ENCODE measurements at regions not wholly inside any gene's neighbourhood (a gene's known extent, or its start where the extent isn't known, plus 50 kb on each side); places are given as distances from the start of the nearest gene placed in this dataset.

DNA sequence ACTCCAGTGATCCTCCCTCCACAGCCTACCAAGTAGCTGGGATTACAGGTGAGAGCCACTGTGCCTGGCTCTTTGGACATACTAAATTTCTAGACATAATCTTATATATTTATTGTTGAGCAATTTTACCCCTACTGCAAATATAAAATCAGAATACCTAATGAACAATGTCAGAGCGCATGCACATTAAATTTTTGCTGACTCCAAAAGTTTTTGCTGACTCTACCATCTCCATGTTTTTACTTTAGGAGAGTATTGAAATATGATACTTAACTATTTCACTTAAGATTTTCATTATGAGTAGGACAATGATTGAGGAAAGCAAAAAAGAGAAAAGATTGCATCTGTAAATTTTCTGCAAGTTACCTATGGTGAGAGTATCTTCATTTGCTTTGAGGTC is 402.3 kb downstream of the LRRC70 start:
- DNase-seq = no peak

DNA sequence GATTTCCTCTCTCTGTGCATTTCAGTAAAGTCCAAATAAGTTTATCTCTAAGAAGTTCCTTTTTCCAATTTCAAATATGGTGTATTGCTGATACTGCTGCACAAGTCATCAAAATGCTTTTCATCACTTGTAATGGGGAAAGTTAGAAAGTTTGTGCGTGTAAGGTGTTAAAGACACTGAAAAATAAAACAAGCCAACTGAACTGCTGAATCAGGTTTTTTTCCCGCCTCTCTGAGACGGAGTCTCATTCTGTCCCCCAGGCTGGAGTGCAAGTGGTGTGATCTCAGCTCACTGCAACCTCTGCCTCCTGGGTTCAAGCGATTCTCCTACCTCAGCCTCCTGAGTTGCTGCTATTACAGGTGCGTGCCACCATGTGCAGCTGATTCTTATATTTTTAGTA is 400.9 kb downstream of the LRRC70 start:
- DNase-seq = no peak

DNA sequence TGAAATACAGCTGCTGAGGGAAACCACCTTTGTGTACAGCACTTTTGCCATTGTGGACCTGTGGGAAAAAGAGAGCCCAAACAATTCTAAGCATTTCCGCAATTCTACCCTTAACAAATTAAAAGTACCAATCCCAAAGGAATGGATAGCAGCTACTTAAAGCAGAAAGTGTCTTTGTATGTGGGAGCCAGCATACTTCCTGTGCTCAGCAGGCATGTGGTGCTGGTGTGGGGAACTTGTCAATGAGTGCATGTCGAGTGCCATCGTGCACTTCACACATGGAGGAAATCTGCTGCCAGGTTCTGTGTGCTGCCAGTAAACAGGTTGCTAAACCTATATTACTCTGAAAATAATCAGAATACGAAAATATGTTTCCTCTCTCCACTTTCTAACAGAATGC is 399.0 kb downstream of the LRRC70 start:
- no peak for DNase-seq

DNA sequence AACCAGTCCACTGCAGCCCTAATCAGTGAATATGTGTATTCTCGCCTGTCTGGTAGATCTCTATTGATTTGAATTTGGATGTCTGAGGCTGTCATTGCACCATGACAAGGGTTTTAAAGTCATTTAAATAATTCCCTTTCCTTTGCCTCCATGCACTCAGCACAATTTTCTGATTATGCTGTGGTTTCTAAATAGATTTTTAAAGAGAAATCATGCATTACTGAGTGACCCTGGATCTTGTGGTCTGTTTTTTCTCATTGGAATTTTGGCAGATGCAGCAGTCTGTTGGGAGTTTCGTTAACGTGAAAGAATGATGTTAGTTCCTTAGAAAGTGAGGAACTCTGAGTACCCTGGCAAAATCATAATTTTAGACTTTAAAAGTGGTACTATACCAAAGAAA is 396.0 kb downstream of the LRRC70 start:
- DNase-seq = peak; percentile 5 to 67 (median 40)

DNA sequence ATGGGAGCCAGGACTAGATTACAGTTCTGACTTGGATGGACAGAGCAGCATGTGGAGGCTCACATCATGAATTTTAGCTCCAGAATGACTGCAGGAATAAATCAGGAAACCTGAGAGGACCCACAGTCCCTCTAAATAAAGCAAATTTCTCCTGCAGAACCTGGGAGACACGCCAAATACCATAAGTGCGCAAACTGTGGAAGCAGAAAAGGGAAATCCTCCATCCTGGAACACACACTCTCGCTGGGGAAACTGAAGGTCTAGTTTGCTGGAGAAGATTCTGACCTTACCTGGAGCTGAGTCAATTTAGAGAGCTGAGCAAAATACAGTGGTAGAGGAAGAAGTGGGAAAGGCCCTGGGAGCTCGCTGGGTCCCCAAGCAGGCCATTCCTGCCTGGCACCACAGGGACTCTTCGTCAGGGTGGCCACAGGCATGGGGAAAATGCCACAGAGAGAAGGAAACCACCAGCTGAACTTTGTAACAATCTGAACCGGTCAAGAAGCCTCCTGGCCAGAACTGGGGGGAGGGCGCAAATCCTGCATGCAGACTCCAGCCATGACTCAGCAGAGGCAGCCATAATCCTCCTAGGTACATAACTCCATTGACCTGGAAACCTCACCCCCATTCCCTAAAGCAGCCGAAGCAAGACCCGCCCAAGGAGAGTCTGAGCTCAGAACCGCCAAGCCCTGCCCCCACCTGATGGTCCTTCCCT is 390.9 kb downstream of the LRRC70 start:
- peak; percentile 5 to 61 (median 37) for DNase-seq

DNA sequence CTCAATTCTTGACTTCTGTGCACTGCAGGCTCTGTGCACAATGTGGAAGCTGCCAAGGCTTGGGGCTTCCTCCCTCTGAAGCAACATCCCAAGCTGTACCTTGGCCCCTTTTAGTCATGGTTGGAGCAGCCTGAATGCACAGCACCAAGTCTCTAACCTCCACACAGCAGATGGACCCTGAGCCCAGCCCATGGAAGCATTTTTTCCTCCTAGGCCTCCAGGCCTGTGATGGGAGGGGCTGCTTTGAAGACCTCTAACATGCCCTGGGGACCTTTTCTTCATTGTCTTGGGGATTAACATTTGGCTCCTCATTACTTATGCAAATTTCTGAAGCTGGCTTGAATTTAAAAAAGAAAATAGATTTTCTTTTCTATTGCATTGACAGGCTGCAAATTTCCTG is 385.8 kb downstream of the LRRC70 start:
- DNase-seq = no peak

DNA sequence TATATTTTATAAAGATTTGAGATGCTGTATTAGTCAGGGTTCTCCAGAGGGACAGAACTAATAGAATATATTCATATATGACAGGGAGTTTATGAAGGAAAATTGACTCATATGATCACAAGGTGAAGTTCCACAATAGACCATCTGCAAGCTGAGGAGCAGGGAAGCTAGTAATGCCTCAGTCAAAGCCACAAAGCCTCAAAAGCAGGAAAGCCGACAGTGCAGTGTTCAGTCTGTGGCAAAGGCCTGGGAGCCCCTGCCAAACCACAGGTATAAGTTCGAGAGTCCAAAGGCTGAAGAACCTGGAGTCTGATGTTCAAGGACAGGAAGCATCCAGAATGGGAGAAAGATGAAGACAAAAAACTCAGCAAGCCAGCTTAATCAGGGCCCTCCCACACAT is 382.2 kb downstream of the LRRC70 start:
- DNase-seq = no peak

DNA sequence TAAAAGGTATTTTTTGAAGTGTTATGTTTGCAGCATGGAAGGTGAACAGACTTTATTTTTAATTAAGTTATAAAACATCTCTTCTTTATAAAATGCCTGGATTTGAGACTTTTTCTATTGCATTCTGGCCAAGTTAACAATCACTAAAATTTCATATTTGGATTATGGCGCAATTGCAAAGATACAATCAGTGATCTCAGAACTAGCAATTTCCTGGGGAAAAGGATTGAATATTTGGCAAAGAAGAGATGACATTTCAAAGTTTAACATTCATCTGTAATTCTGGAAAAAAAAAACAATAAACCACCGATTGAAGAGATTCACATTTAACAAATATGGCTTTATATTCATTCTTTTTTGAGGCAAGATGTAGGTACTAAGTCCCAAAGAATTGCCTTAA is 378.0 kb downstream of the LRRC70 start:
- DNase-seq = no peak

DNA sequence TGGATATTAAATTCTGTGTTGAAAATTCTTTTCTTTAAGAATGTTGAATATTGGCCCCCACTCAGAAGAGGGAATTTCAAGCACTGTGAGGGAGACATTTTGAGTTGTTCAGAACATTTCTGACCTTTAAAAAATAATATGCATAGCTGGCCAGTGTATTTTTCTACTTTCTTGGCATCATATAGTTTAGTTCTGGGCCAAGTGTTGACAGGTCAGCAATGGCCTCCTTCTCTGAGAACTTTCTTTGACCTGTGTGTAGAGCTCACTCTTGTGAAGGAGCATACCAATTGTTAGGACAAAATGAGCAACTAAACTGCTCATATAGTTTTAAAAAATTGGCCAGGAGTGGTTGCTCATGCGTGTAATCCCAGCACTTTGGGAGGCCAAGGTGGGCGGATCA is 376.0 kb downstream of the LRRC70 start:
- DNase-seq = no peak

DNA sequence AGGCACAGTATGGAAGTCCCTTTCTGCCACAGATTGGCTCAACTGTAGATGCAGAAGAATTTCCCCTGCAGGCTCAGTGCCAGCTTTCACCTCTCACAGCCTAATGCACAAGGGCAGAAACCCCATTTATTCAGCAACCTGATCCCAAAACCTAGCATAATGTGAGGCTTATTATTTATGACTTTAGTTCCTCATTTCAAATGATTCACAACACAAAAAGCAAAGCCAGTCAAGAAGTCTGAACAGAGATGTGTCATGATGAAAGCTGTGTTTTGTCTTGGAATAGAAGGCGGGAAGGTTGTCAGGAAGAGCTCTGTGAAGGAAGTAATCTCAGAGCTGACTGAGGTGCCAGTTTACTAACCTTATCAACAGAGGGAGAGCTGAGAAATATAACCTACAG is 369.7 kb downstream of the LRRC70 start:
- peak in 1 of 3 donors; percentile 17 for DNase-seq

DNA sequence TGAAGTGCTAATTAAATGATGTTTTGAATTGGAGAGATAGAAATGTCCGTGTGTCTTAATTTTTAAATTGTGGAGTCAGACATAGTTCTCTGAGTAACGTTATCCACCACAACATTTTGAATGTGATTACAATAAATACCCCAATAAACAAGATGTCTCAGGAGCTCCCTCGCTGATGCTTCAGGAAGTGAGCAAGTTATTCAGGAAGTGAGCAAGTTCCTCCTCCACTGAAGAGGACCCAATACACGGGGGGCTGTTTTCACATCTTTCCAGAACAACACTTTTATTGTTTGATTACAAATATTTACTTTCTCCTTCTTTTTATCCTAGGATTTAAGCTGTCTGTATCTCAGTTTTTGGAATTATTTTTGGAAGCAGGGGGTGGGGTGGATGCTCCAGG is 363.8 kb downstream of the LRRC70 start:
- no peak for DNase-seq

DNA sequence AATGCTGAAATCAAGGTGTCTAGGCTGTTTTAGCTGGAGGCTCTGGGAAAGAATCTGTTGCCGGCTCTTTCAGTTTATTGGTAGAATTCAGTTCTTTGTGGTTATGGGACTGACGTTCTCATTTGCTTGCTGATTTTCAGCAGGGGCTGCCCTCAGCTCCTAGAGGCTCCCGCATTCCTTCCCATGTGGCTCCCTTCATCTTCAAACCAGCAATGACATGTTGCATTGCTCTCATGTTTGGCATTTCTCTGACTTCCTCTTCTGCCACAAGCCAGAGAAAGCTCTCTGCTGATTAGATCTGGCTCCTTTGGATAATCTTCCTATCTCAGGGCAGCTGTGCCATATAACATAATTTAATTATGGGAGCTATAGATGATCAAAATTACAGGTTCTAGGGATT is 360.3 kb downstream of the LRRC70 start:
- DNase-seq = no peak

DNA sequence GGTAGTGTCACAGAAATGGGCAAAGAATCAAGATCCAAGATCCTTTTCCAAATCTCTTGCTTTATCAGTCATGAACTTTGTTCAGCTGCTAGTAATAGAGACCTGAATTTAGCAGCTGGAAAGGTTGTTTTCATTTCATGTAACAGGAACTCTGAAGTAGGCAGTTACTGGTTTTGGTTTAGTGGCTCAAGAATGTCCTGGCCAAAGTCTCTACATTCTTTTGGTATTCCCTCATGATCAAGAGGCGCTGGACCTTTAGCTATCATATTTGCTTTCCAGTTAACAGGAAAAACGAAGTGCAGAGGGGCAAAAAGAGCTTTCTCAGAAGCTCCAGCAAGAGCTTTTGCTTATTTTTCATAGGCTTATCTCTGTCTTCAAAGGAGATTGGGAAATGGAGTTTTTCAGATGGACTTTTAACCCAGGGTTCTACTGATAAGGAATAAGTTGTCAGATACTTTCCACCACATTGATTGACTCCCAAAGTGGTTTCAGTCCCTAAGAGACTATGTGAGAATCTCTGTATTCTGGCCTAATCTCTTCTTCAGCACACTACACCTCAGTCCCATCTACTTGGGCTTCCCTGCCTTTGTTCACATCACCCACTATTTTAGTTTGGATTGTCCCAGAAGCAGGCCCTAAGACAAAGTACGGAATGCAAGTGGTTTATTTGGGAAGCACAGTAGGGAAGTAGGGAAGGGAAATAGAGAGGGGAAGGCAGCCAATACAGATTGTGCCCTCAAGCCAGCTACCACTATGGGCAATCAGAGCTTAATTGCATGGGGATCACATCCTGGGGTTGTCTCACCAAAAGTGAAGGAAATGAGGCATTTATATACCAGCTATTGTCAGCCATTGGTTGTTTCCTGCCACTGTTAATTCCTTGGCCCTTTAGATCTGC is 359.3 kb downstream of the LRRC70 start:
- DNase-seq = peak in 2 of 3 donors; percentile 22 to 24

DNA sequence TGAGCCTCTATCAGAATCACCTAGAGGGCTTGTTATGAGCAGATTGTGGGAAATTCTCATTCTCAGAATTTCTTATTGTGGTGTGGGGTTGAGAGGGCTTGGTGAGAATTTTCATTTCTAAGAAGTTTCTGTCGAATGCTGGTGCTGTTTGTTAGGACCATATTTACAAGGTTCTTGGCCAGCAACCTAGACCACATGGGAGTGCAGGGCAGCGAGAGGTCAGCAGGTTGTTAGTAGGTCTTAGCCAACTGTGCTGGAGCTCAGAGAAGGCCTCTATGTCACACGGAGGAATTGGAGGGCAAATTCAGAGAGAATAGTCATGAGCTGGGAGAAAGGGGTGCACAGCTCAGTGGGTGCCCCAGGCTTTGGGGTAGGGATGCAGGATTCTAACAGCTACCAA is 357.0 kb downstream of the LRRC70 start:
- DNase-seq = no peak

DNA sequence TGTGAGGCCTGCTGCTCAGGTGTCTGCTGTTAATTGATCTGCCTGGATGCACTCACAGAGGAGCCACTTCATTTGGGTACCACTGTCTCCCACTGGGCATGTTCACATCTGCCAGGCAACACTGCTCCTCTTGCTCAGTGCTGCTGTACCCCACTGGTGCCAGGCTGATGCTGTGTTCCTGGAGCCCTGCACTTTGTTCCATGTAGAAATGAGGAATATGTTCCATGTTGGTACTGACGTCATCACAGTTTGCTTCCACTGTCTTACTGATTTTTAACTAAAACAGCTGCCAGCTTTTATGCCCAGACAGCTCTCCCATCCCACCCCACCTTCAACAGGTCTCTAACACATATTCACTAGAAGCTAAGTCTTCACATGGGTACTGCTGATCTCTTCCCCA is 355.7 kb downstream of the LRRC70 start:
- no peak for DNase-seq

DNA sequence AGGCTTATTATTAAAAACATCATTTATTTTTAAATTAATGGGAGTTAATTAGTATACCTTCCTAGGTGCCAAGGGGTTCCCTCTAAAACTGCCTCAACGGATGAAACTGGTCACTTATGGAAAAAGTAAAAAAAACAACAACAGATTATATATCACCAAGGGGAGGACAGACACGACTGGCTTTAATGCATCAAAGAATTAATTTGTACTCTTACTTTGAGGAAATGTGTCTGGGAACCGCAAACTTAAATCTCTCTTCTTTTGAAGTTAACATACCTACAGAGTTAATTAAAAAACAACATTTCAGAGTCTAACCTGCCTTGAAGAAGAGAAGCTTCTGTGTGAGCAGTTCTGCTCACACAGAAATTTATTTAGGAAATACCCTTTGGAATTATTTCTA is 354.6 kb downstream of the LRRC70 start:
- no peak for DNase-seq

DNA sequence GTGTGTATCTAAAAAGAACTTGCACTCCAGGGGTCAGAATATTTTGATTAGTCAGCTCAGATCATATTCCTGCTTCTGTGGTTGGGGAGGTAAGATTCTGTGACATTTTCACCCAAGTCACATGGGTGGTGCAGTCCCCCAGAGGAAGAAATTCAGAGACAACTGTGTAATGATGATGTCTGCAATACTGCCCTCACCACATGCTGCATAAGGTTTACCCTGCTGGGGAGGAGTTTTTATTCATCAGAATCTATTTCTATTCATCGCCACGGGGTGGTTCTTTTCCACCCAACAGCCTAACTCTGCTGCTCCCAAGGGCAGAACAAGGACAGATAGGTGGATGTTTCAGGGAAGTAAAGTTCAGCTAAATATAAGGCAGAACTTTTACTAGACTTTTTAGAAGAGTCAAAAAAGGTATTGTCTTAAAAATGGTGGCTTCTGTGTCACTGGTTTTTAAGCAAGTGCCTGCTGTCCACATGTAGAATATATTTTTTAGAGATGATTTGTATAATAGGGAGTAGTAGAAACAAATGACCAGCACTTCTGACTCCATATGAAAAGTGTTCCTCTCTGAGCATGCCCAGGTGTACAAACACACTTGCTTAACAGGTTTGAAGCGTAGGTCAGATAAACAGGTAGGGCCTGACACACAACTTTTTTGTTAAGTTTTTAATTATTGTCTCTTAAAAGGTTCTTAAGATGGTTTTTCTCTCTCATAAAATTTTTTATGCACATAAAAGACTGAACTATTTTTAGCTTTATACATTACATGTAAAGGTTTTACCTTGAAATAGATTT is 352.7 kb downstream of the LRRC70 start:
- DNase-seq = no peak

DNA sequence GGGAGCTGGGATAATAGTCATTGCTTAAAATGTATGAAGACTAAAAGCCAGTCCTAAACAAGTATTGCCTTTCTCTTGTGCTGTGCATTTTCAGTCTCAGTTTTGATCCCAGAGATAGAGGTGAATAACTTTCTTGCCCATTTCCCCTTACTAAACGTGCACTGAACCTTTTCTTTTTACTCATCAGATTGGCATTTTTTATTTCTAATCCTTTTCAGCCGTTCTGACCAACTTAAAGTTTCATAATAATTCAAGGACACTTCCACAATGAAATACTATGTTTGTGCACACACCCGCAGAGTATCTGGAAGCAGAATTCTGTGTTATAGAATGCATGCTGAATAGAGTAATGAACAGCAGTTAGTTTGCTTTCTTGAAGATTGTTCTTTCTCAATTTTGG is 343.6 kb downstream of the LRRC70 start:
- DNase-seq = no peak

DNA sequence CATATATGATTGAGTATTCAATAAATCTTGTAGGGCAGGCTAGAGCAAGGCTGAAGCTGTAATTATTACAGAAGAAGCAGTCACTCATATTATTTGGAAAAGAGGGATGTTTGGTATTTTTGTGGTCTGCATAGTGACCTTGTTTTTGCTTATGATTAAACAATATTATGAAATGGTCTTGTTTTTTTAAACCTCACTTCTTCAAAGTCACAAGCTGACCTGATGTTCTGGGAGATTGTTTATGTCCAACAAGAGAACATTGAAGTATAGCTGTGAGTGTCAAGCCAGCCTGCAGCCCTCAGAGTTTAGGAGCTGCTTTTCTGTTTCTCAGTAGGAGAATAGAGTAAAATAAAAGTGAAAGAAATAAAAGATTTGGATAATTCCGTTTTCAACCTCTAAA is 342.2 kb downstream of the LRRC70 start:
- DNase-seq = no peak

DNA sequence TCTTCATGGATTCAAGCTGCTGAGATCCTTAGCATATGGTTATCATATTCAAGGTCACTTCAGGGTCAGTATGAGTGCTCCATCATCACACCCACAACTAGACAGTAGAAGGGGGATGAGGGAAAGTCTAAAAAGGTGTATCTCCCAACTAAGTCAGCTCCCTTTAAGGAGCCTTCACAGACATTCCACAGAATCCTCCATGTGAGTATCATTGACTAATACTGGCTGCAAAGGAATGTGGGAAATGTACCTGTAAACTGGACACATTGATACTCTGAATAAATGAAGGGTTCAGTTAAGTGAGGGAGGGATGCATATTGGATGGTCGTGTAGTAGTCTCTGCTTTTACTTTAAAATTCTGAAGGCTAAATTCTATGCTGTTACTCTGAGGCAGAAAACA is 330.7 kb downstream of the LRRC70 start:
- no peak for DNase-seq

DNA sequence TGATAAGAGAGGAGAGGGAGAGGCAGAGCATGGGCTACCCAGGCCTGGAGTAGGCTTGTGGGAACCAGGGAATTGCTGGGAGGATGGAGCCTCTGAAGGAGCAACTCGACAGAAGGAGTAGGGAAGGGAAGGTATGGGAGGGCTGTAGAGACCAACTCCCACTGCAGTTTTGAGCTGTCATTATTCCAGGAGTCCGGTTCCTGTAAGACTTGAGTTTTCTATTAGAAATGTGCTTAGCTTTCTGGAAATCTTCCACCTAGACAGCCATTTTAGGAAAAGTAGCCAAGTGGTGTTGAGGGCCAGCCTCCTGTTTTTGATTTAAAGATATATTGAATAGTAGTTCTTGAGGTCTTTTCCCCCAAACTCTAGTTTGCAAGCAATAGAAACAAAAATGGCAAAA is 323.5 kb downstream of the LRRC70 start:
- DNase-seq = peak; percentile 19 to 74 (median 38)

DNA sequence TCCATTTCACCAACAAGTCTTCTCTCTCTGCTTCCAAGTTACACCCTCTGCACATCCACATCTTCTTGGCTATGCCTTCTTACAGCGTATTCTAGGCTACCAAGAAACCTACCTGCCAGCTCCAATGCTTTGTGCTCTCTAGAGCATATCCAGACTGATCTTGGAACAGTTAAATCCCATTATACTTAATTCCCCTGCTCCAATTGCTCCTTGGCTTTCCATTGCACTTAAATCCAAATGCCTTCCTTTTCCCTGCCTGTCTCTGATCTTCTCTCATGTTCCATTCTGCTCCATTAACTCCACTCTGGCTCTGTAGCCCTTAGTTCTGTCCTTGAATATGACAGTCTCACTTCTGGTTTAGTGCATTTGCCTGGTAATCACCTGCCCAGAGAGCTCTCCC is 322.4 kb downstream of the LRRC70 start:
- no peak for DNase-seq

All from muscle of back (tissue), 3 donors.